PC-9 (cell line): ENCODE measurements at regions not wholly inside any gene's neighbourhood (a gene's known extent, or its start where the extent isn't known, plus 50 kb on each side); places are given as distances from the start of the nearest gene placed in this dataset.
"Not testable (repeated sequence)": the region's sequence is repeated elsewhere in the genome, so short reads cannot be mapped to it uniquely, and the experiment has no call there.

Source experiments
- BruUV-seq: library from RNA; stranded (reverse); fragments of 400-500 nt; replicated peaks from 2 replicates; lab custom pipeline; 2021; lab: Mats Ljungman, UMichigan
- CTCF ChIA-PET: fragments of 300-600 bp; sonication (Branson Sonifier 250); formaldehyde crosslinking; loops from one replicate; lab custom pipeline; 2022; ENCODE audit warnings: antibody characterized with exemption; lab: Charles Lee
- POLR2A ChIA-PET: fragments of 300-600 bp; sonication (Branson Sonifier 250); formaldehyde crosslinking; loops from one replicate; lab custom pipeline; 2022; ENCODE audit warnings: antibody characterized with exemption; ENCODE audit not compliant: unreplicated experiment; lab: Charles Lee
- DNase-seq, 2 experiments: peaks; one replicate each; pipeline versions ENCODE4 v3.0.0 to v3.0.0-alpha.2; 2015 to 2022; ENCODE audit warnings: mixed read lengths in 1 of 2
- H2AFZ ChIP-seq: fragments of 200-600 bp; sonication (generic); 2 replicates; pipeline ENCODE4 v1.8.1; 2017; ENCODE audit warnings: antibody characterized with exemption
- H3F3A ChIP-seq: fragments of 200-600 bp; sonication (generic); 2 replicates; pipeline ENCODE4 v1.8.1; 2017; ENCODE audit warnings: antibody characterized with exemption, mild to moderate bottlenecking, low read depth; ENCODE audit not compliant: insufficient read depth
- H3K27ac ChIP-seq: fragments of 200-600 bp; sonication (generic); 2 replicates; pipeline ENCODE4 v1.6.1; 2016; ENCODE audit warnings: mixed run types
- H3K27me3 ChIP-seq: fragments of 200-600 bp; sonication (generic); 2 replicates; pipeline ENCODE4 v1.6.1; 2016; ENCODE audit warnings: low read depth, mixed run types; ENCODE audit not compliant: insufficient read depth
- H3K36me3 ChIP-seq: fragments of 200-600 bp; sonication (generic); 2 replicates; pipeline ENCODE4 v1.6.1; 2016; ENCODE audit warnings: low read depth, mixed run types
- H3K4me1 ChIP-seq: fragments of 200-600 bp; sonication (generic); replicated peaks from 2 replicates; pipeline ENCODE4 v1.6.1; 2016; ENCODE audit warnings: mixed run types; ENCODE audit not compliant: insufficient read depth
- H3K4me2 ChIP-seq: fragments of 200-600 bp; sonication (generic); 2 replicates; pipeline ENCODE4 v1.6.1; 2017; ENCODE audit warnings: mixed run types
- H3K4me3 ChIP-seq: fragments of 200-600 bp; sonication (generic); 2 replicates; pipeline ENCODE4 v1.6.1; 2016; ENCODE audit warnings: mixed run types
- H3K79me2 ChIP-seq: fragments of 200-600 bp; sonication (generic); 2 replicates; pipeline ENCODE4 v1.6.1; 2017; ENCODE audit warnings: low read depth, mixed run types
- H3K9me2 ChIP-seq: fragments of 200-600 bp; sonication (generic); 2 replicates; pipeline ENCODE4 v1.8.1; 2017; ENCODE audit warnings: mild to moderate bottlenecking; ENCODE audit not compliant: insufficient read depth
- H3K9me3 ChIP-seq: fragments of 200-600 bp; sonication (generic); 2 replicates; pipeline ENCODE4 v1.8.1; 2016; ENCODE audit warnings: low read depth; ENCODE audit not compliant: insufficient read depth
- H4K20me1 ChIP-seq: fragments of 200-600 bp; sonication (generic); 2 replicates; pipeline ENCODE4 v1.8.1; 2017; ENCODE audit not compliant: insufficient read depth
- EZH2 ChIP-seq: fragments of 200-600 bp; sonication (generic); IDR thresholded peaks from 2 replicates; pipeline ENCODE4 v1.8.0; 2017; ENCODE audit warnings: antibody characterized with exemption, low read depth
- intact Hi-C: fragments of 100-400 bp; cut with micrococcal nuclease; formaldehyde crosslinking; loops from one replicate; pipeline ENCODE4 v1.10.0; 2022; ENCODE audit not compliant: unreplicated experiment
- TF ChIP-seq, protein P1 (sequence below): fragments of 200-600 bp; sonication (generic); conservative IDR thresholded peaks from 2 replicates; pipeline ENCODE4 v1.6.1; 2017; ENCODE audit warnings: mixed run types, antibody characterized with exemption, mild to moderate bottlenecking, moderate library complexity

GRCh38 chr7:35906191-35906908, 105.5 kb downstream of the SEPTIN7 start:
- H3F3A ChIP-seq, result peaks cover 16% of the 10 kb centered on the region
- BruUV-seq, result no TSS peak
- H3K27me3 ChIP-seq, result no peaks in the 10 kb centered on the region
- H3K4me3 ChIP-seq, result no peak overlapping the region
- no peaks in the 10 kb centered on the region for H3K4me1 ChIP-seq
- POLR2A ChIA-PET, result no interaction called here
- no peak overlapping the region for H2AFZ ChIP-seq
- no peak overlapping the region for H3K27ac ChIP-seq
- peaks cover 11% of the 10 kb centered on the region for H3K36me3 ChIP-seq
- no peak for TF ChIP-seq EZH2
- TF ChIP-seq, protein P1, sequence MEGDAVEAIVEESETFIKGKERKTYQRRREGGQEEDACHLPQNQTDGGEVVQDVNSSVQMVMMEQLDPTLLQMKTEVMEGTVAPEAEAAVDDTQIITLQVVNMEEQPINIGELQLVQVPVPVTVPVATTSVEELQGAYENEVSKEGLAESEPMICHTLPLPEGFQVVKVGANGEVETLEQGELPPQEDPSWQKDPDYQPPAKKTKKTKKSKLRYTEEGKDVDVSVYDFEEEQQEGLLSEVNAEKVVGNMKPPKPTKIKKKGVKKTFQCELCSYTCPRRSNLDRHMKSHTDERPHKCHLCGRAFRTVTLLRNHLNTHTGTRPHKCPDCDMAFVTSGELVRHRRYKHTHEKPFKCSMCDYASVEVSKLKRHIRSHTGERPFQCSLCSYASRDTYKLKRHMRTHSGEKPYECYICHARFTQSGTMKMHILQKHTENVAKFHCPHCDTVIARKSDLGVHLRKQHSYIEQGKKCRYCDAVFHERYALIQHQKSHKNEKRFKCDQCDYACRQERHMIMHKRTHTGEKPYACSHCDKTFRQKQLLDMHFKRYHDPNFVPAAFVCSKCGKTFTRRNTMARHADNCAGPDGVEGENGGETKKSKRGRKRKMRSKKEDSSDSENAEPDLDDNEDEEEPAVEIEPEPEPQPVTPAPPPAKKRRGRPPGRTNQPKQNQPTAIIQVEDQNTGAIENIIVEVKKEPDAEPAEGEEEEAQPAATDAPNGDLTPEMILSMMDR, result peak; percentile 97
- CTCF ChIA-PET, result interaction anchor here (0.8 to 1.2 kb wide), 2 partner anchors 194 to 196 kb away, joined by 5 to 8 read pairs; no protein-coding TSS in a partner anchor
- intact Hi-C loops, result loop anchor here (1.0 to 10.0 kb wide), 5 partner anchors 197 to 712 kb away; no protein-coding TSS in a partner anchor
- DNase-seq, result peak; percentile 69 to 72
- H3K9me2 ChIP-seq, result no peaks in the 10 kb centered on the region
- no peaks in the 10 kb centered on the region for H3K9me3 ChIP-seq
- H4K20me1 ChIP-seq, result no peaks in the 10 kb centered on the region
- no peaks in the 10 kb centered on the region for H3K79me2 ChIP-seq
- no peak overlapping the region for H3K4me2 ChIP-seq

DNA sequence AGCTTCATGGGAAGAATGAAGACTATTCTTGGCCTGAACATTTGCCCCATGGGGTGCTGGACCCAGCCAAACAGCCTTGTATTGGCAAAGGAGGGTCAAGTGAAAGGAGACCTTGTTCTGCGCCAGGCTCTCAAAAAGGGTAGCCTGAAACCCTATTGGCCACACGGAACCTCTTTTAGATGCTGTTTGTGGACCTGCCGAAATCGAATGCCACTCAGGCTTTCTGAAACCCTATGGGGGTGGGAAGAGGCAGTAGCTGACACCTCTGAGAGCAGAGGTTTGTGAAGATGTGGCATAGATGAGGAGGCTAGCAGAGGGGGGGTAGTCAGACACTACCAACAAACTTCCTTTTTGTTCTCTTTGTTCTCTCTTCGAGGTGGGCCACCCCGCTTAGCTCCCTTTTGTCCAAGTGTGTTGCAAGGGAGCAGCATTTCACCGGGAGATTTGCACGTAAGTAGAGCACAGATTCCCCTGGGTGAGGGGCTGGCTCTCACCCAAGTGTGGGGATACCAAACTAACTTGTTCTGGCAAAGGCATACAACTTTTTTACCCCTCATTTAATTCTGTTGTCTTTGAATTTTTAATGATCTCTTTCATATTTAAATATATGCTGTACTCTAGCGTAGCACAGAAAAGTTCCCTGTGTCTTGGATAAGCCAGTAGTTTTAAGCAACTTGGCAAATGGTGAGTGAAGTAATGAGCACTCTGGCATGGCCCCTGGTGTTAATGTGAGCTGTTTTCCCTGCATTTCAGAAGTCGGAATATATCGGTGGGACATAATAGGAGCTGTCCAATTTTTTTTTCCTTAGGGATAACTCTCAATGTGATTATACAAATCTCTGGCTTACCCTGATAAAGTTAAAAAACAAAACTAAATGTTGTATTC, 107.7 kb downstream of the SEPTIN7 start:
- H3K4me3 ChIP-seq, result no peak overlapping the region
- DNase-seq, result no peak
- H2AFZ ChIP-seq, result no peak overlapping the region
- H3K36me3 ChIP-seq, result 0 out of 2 replicates have a peak, but pooled peaks cover 3% of the 10 kb centered on the region
- H4K20me1 ChIP-seq, result no peaks in the 10 kb centered on the region
- intact Hi-C loops, result loop anchor here (5.0 to 10.0 kb wide), 3 partner anchors 281 to 714 kb away; no protein-coding TSS in a partner anchor
- no peaks in the 10 kb centered on the region for H3K4me1 ChIP-seq
- H3K27ac ChIP-seq, result no peak overlapping the region
- TF ChIP-seq, protein P1, result no peak
- TF ChIP-seq EZH2, result no peak
- H3F3A ChIP-seq, result peaks cover 16% of the 10 kb centered on the region
- no peaks in the 10 kb centered on the region for H3K79me2 ChIP-seq
- CTCF ChIA-PET, result no interaction called here
- no peaks in the 10 kb centered on the region for H3K9me2 ChIP-seq
- H3K4me2 ChIP-seq, result no peak overlapping the region
- peaks cover 9% of the 10 kb centered on the region; the same call in 1 of the 2 replicates for H3K9me3 ChIP-seq
- H3K27me3 ChIP-seq, result no peaks in the 10 kb centered on the region
- POLR2A ChIA-PET, result no interaction called here
- no TSS peak for BruUV-seq

DNA sequence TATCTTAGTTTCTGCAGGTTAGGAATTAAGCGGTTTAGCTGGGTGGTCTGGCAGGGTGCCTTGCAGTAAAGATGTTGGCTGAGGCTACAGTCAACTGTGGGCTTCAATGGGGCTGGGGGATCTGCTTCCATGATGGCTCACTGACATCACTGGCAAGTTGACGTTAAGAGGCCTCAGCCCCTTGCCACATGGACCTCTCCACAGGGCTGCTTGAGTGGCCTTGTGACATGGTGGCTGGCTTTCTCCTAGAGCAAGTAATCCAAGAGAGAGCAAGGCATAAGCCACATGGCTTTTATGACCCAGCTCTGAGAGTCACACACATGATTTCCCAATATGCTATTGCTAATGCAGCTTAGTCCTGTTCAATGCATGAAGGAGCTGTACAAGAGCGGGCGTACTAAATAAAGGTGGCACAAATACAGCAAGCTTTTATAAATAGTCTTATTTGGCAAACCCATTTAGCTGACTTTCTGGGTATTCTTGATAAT, 109.1 kb downstream of the SEPTIN7 start:
- H4K20me1 ChIP-seq, result no peaks in the 10 kb centered on the region
- ChIA-PET POLR2A (no interaction called here), CTCF (interaction anchor here (0.6 kb wide), 1 partner anchor 873 kb away, joined by 11 read pairs; the partner anchor contains the start of gene DPY19L1)
- no peaks in the 10 kb centered on the region for H3K9me2 ChIP-seq
- peaks cover 2% of the 10 kb centered on the region; the same call in 1 of the 2 replicates for H3K4me1 ChIP-seq
- H3K79me2 ChIP-seq, result no peaks in the 10 kb centered on the region
- H3F3A ChIP-seq, result peaks cover 13% of the 10 kb centered on the region
- peaks cover 9% of the 10 kb centered on the region; the same call in 1 of the 2 replicates for H3K9me3 ChIP-seq
- TF ChIP-seq EZH2, result no peak
- TF ChIP-seq, protein P1, result no peak
- no peak overlapping the region for H2AFZ ChIP-seq
- no peak overlapping the region for H3K4me3 ChIP-seq
- no peak overlapping the region for H3K27ac ChIP-seq
- intact Hi-C loops, result loop anchor here (5.0 to 10.0 kb wide), 3 partner anchors 283 to 715 kb away; no protein-coding TSS in a partner anchor
- no peaks in the 10 kb centered on the region for H3K27me3 ChIP-seq
- DNase-seq, result no peak
- H3K4me2 ChIP-seq, result no peak overlapping the region
- no TSS peak for BruUV-seq
- no peaks in the 10 kb centered on the region for H3K36me3 ChIP-seq

GRCh38 chr7:35910621-35911020, 109.8 kb downstream of the SEPTIN7 start:
- H3K36me3 ChIP-seq, H4K20me1 ChIP-seq, H3K9me2 ChIP-seq, H3K9me3 ChIP-seq, POLR2A ChIA-PET, H3K27me3 ChIP-seq, H3K79me2 ChIP-seq, H3K4me1 ChIP-seq, BruUV-seq, DNase-seq, H2AFZ ChIP-seq, H3K27ac ChIP-seq, H3K4me2 ChIP-seq, CTCF ChIA-PET, H3K4me3 ChIP-seq, intact Hi-C loops: not testable (repeated sequence)
- H3F3A ChIP-seq, result peaks cover 16% of the 10 kb centered on the region
